Stimulated activated CD8-positive, alpha-beta memory T cell treated with anti-CD3 and anti-CD28 coated beads, Interleukin-7, amount 100 ng/mL, for 48 hours (primary cell): ENCODE measurements at regions not wholly inside any gene's neighbourhood (a gene's known extent, or its start where the extent isn't known, plus 50 kb on each side); places are given as distances from the start of the nearest gene placed in this dataset.

Experiments
- DNase-seq, 2 donors: peaks; one replicate each; pipeline ENCODE4 v3.0.0-alpha.2; 2020; ENCODE audit warnings: low read depth in 1 of 2; ENCODE audit errors: extremely low read depth in 1 of 2

GRCh38 chr18:34977838-34978532 is 63.2 kb upstream of the MAPRE2 start:
- peak in 1 of 2 donors; percentile 52 for DNase-seq

- no peak for DNase-seq
Measured at GRCh38 chr18:34978533-34978893, 62.7 kb upstream of the MAPRE2 start.

- DNase-seq, result peak; percentile 46 to 74
Measured at GRCh38 chr18:34978953-34979608, 62.1 kb upstream of the MAPRE2 start.

GRCh38 chr18:34981487-34981886 is 59.7 kb upstream of the MAPRE2 start:
- no peak for DNase-seq

GRCh38 chr18:34985963-34986362 is 55.2 kb upstream of the MAPRE2 start:
- DNase-seq, result no peak

GRCh38 chr18:34990597-34990996 is 50.6 kb upstream of the MAPRE2 start:
- DNase-seq, result no peak

- DNase-seq, result no peak
Measured at GRCh38 chr18:34991152-34991551, 50.1 kb upstream of the MAPRE2 start.
